ENCODE measurements at regions not wholly inside any gene's neighbourhood (a gene's known extent, or its start where the extent isn't known, plus 50 kb on each side); places are given as distances from the start of the nearest gene placed in this dataset.
"Not testable (repeated sequence)": the region's sequence is repeated elsewhere in the genome, so short reads cannot be mapped to it uniquely, and the experiment has no call there.

GRCh38 chr4:18194278-18194677 lies 172.7 kb upstream of the LCORL start:
- no peak for FAIRE-seq

GRCh38 chr4:18192901-18193300 lies 171.3 kb upstream of the LCORL start:
- no peak for FAIRE-seq

- FAIRE-seq, result no peak
Measured at GRCh38 chr4:18185491-18185890, 163.9 kb upstream of the LCORL start.

GRCh38 chr4:18180892-18181291 lies 159.3 kb upstream of the LCORL start:
- no peak for FAIRE-seq

- FAIRE-seq, result no peak
Measured at GRCh38 chr4:18180122-18180521, 158.6 kb upstream of the LCORL start.

- FAIRE-seq, result no peak
Measured at GRCh38 chr4:18171896-18172295, 150.3 kb upstream of the LCORL start.

- no peak for FAIRE-seq
Measured at GRCh38 chr4:18167831-18168230, 146.3 kb upstream of the LCORL start.

- no peak for FAIRE-seq
Measured at GRCh38 chr4:18166925-18167324, 145.4 kb upstream of the LCORL start.

GRCh38 chr4:18162453-18162852 lies 140.9 kb upstream of the LCORL start:
- FAIRE-seq, result no peak

GRCh38 chr4:18159117-18159912 lies 137.8 kb upstream of the LCORL start:
- FAIRE-seq, result not testable (repeated sequence)

- no peak for FAIRE-seq
Measured at GRCh38 chr4:18155067-18156041, 133.8 kb upstream of the LCORL start.

- no peak for FAIRE-seq
Measured at GRCh38 chr4:18138076-18138665, 116.6 kb upstream of the LCORL start.

GRCh38 chr4:18134111-18134510 lies 112.6 kb upstream of the LCORL start:
- FAIRE-seq, result no peak

- no peak for FAIRE-seq
Measured at GRCh38 chr4:18130256-18130655, 108.7 kb upstream of the LCORL start.

- no peak for FAIRE-seq
Measured at GRCh38 chr4:18128241-18128640, 106.7 kb upstream of the LCORL start.

GRCh38 chr4:18127030-18127429 lies 105.5 kb upstream of the LCORL start:
- FAIRE-seq, result no peak

- no peak for FAIRE-seq
Measured at GRCh38 chr4:18113710-18114331, 92.3 kb upstream of the LCORL start.

- FAIRE-seq, result no peak
Measured at GRCh38 chr4:18111081-18111480, 89.5 kb upstream of the LCORL start.

GRCh38 chr4:18110099-18110498 lies 88.5 kb upstream of the LCORL start:
- no peak for FAIRE-seq

- FAIRE-seq, result no peak
Measured at GRCh38 chr4:18109676-18110075, 88.1 kb upstream of the LCORL start.

- not testable (repeated sequence) for FAIRE-seq
Measured at GRCh38 chr4:18107848-18108528, 86.4 kb upstream of the LCORL start.

- no peak for FAIRE-seq
Measured at GRCh38 chr4:18106620-18107019, 85.1 kb upstream of the LCORL start.

Measured in endometrium (tissue), 2 donors.